Liver (tissue), 8 donors: ENCODE measurements at regions not wholly inside any gene's neighbourhood (a gene's known extent, or its start where the extent isn't known, plus 50 kb on each side); places are given as distances from the start of the nearest gene placed in this dataset.

ENCODE experiments used
- DNase-seq: peaks from one replicate; pipeline ENCODE4 v3.0.0-alpha.2; 2017; ENCODE audit warnings: low spot score
- H3K27ac ChIP-seq, 2 donors: one replicate each; pipeline ENCODE4 v1.7.0; 2013; ENCODE audit warnings: inconsistent platforms in 2 of 2, low read length in 2 of 2, control low read depth in 1 of 2, low read depth in 1 of 2, mild to moderate bottlenecking in 1 of 2
- H3K27me3 ChIP-seq, 4 donors: one replicate each; pipeline versions ENCODE4 v1.6.1 to v1.7.0; 2013; ENCODE audit warnings: low read length in 3 of 4, inconsistent platforms in 1 of 4, mild to moderate bottlenecking in 1 of 4, moderate library complexity in 1 of 4; ENCODE audit not compliant: control insufficient read depth in 4 of 4, insufficient read depth in 4 of 4
- H3K36me3 ChIP-seq, 4 donors: one replicate each; pipeline versions ENCODE4 v1.6.1 to v1.7.0; 2013; ENCODE audit warnings: low read length in 3 of 4, mild to moderate bottlenecking in 3 of 4, low read depth in 1 of 4, moderate library complexity in 1 of 4; ENCODE audit not compliant: control insufficient read depth in 4 of 4, insufficient read depth in 3 of 4
- H3K4me1 ChIP-seq, 4 donors: one replicate each; pipeline versions ENCODE4 v1.6.1 to v1.7.0; 2013; ENCODE audit warnings: low read length in 3 of 4, mild to moderate bottlenecking in 3 of 4, moderate library complexity in 1 of 4; ENCODE audit not compliant: control insufficient read depth in 4 of 4, insufficient read depth in 4 of 4
- H3K4me3 ChIP-seq, 3 donors: one replicate each; pipeline versions ENCODE4 v1.6.1 to v1.7.0; 2013; ENCODE audit warnings: low read length in 3 of 3, control low read depth in 1 of 3, low read depth in 1 of 3, mild to moderate bottlenecking in 1 of 3
- H3K9ac ChIP-seq, 2 donors: one replicate each; pipeline ENCODE4 v1.7.0; 2013; ENCODE audit warnings: low read length in 2 of 2, mild to moderate bottlenecking in 2 of 2, moderate library complexity in 2 of 2, control low read depth in 1 of 2, low read depth in 1 of 2
- H3K9me3 ChIP-seq, 4 donors: one replicate each; pipeline versions ENCODE4 v1.6.1 to v1.7.0; 2013; ENCODE audit warnings: low read length in 3 of 4; ENCODE audit not compliant: control insufficient read depth in 4 of 4
- EGR1 ChIP-seq, 2 donors: IDR thresholded peaks; 2 replicates each; pipeline ENCODE4 v1.6.1; 2016 to 2018; ENCODE audit warnings: antibody characterized with exemption in 2 of 2, low read depth in 2 of 2
- FOXA1 ChIP-seq: IDR thresholded peaks from 2 replicates; pipeline ENCODE4 v1.6.1; 2016; ENCODE audit warnings: antibody characterized with exemption
- GABPA ChIP-seq, 2 donors: IDR thresholded peaks in 1 of 2; conservative IDR thresholded peaks in 1 of 2; 2 replicates each; pipeline ENCODE4 v1.6.1; 2016; ENCODE audit warnings: antibody characterized with exemption in 2 of 2, mild to moderate bottlenecking in 1 of 2, moderate library complexity in 1 of 2
- HNF4A ChIP-seq, 2 donors: conservative IDR thresholded peaks; 2 replicates each; pipeline ENCODE4 v1.6.1; 2016; ENCODE audit warnings: antibody characterized with exemption in 2 of 2, mild to moderate bottlenecking in 2 of 2
- JUND ChIP-seq, 2 donors: IDR thresholded peaks; 2 replicates each; pipeline ENCODE4 v1.6.1; 2016; ENCODE audit warnings: antibody characterized with exemption in 2 of 2
- NR2F2 ChIP-seq: IDR thresholded peaks from 2 replicates; pipeline ENCODE4 v1.6.1; 2016; ENCODE audit warnings: antibody characterized with exemption
- RAD21 ChIP-seq, 2 donors: IDR thresholded peaks; 2 replicates each; pipeline ENCODE4 v1.6.1; 2016; ENCODE audit warnings: antibody characterized with exemption in 2 of 2, mild to moderate bottlenecking in 2 of 2
- RXRA ChIP-seq, 2 donors: IDR thresholded peaks; 2 replicates each; pipeline ENCODE4 v1.6.1; 2017 to 2018; ENCODE audit warnings: antibody characterized with exemption in 2 of 2, mild to moderate bottlenecking in 1 of 2
- SP1 ChIP-seq: IDR thresholded peaks from 2 replicates; pipeline ENCODE4 v1.6.1; 2018; ENCODE audit warnings: antibody characterized with exemption, mild to moderate bottlenecking
- TAF1 ChIP-seq: conservative IDR thresholded peaks from 2 replicates; pipeline ENCODE4 v1.6.1; 2016; ENCODE audit warnings: antibody characterized with exemption, mild to moderate bottlenecking
- WGBS: extraction: QIAGEN DNeasy Blood & Tissue Kit; methylation state at CpG from one replicate; pipeline ENCODE4 v1.1.7; 2013; 5-methylcytosine and 5-hydroxymethylcytosine counted together
- TF ChIP-seq, protein P1 (sequence below): IDR thresholded peaks from 2 replicates; pipeline ENCODE4 v1.6.1; 2016; ENCODE audit warnings: antibody characterized with exemption
- TF ChIP-seq, protein P2 (sequence below): IDR thresholded peaks from 2 replicates; pipeline ENCODE4 v1.6.1; 2016; ENCODE audit warnings: antibody characterized with exemption
- TF ChIP-seq, protein P3 (sequence below): fragments of 150-350 bp; IDR thresholded peaks from 2 replicates; pipeline ENCODE4 v1.5.1; 2017; ENCODE audit warnings: improper control_type of control experiment, low read depth, low read length; ENCODE audit not compliant: missing input control
- donor health status: healthy.
- donor health status: healthy.
- donor health status: healthy.
- donor health status: healthy.
- donor health status: healthy.

DNA sequence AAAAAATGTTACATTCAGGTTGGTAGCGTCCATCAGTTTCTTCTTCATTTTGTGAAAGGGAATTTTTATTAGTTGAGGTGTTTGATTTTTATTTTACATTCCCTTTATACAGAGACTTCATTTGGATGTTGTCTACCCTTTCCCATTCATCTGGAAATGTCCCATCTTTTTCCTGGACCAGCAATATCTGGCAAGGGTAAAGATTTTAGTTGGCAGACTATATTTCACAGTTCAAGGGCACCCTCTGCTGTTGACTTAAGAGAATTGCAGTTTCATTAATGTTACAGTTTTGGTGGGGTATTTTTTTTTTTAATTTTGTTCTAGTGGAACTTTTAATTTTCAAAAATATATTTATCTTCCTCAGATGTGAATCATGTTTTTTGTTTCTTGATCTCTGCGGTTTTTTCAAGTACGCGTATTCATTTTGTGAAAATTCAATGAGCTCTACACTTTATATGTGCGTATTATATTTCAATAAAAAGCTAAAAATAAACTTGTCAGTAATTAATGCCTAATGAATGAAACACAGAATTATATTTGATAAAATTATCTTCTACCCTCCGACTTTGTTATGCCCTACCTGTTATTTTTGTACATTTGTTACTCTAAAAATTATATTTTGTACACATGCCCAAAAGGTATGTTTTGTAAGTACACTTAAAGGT lies 97.9 kb upstream of the KLF14 start:
- no peaks in the 10 kb centered on the region for H3K27me3 ChIP-seq
- H3K4me1 ChIP-seq, result no peaks in the 10 kb centered on the region
- H3K4me3 ChIP-seq, result no peak overlapping the region
- no peak for DNase-seq
- H3K36me3 ChIP-seq, result no peaks in the 10 kb centered on the region
- 41% methylated on average over 6 of the region's 6 CpGs for WGBS
- no peak for TF ChIP-seq TAF1
- no peak for TF ChIP-seq NR2F2
- TF ChIP-seq, protein P1, sequence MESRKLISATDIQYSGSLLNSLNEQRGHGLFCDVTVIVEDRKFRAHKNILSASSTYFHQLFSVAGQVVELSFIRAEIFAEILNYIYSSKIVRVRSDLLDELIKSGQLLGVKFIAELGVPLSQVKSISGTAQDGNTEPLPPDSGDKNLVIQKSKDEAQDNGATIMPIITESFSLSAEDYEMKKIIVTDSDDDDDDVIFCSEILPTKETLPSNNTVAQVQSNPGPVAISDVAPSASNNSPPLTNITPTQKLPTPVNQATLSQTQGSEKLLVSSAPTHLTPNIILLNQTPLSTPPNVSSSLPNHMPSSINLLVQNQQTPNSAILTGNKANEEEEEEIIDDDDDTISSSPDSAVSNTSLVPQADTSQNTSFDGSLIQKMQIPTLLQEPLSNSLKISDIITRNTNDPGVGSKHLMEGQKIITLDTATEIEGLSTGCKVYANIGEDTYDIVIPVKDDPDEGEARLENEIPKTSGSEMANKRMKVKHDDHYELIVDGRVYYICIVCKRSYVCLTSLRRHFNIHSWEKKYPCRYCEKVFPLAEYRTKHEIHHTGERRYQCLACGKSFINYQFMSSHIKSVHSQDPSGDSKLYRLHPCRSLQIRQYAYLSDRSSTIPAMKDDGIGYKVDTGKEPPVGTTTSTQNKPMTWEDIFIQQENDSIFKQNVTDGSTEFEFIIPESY, result no peak
- no peak for TF ChIP-seq EGR1 (IDR thresholded peaks at IDR 0.05; ENCODE audit: low read depth in 2 of 2)
- peak; percentile 81 to 86 for TF ChIP-seq RAD21 (IDR thresholded peaks at IDR 0.05)
- TF ChIP-seq, protein P2, sequence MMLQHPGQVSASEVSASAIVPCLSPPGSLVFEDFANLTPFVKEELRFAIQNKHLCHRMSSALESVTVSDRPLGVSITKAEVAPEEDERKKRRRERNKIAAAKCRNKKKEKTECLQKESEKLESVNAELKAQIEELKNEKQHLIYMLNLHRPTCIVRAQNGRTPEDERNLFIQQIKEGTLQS, result no peak
- TF ChIP-seq, protein P3, sequence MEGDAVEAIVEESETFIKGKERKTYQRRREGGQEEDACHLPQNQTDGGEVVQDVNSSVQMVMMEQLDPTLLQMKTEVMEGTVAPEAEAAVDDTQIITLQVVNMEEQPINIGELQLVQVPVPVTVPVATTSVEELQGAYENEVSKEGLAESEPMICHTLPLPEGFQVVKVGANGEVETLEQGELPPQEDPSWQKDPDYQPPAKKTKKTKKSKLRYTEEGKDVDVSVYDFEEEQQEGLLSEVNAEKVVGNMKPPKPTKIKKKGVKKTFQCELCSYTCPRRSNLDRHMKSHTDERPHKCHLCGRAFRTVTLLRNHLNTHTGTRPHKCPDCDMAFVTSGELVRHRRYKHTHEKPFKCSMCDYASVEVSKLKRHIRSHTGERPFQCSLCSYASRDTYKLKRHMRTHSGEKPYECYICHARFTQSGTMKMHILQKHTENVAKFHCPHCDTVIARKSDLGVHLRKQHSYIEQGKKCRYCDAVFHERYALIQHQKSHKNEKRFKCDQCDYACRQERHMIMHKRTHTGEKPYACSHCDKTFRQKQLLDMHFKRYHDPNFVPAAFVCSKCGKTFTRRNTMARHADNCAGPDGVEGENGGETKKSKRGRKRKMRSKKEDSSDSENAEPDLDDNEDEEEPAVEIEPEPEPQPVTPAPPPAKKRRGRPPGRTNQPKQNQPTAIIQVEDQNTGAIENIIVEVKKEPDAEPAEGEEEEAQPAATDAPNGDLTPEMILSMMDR, result peak; percentile 73
- TF ChIP-seq HNF4A (conservative IDR thresholded peaks at IDR 0.05), result no peak
- H3K27ac ChIP-seq, result no peak overlapping the region
- H3K9ac ChIP-seq, result no peak overlapping the region
- H3K9me3 ChIP-seq, result peaks cover 0 to 1% (median under 1%) of the 10 kb centered on the region in 4 donors

DNA sequence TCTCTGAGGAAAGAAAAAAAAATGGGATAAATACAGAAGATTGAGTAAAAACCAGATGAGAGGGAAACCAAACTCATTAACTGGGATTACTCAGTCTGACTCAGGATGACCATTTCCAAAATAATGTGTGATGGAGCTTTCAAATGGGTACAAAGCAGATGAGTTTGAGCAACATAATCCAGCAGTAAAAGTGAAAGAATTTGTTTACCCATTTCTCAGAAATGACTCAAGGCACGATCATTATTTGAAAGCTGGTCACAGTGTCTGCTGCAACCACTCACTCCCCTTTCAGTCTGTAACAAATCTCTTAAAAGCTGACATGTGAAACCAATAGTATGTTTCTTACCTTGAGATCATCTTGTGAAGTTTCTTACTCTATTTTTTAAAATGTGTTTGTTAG lies 104.7 kb upstream of the KLF14 start:
- DNase-seq, result no peak
- Histone ChIP-seq H3K9me3 (no peaks in the 10 kb centered on the region), H3K27me3 (no peaks in the 10 kb centered on the region), H3K36me3 (no peaks in the 10 kb centered on the region), H3K4me1 (no peaks in the 10 kb centered on the region), H3K9ac (no peak overlapping the region), H3K27ac (no peak overlapping the region), H3K4me3 (no peak overlapping the region)
- TF ChIP-seq, protein P3, result no peak
- no peak for TF ChIP-seq SP1
- no peak for TF ChIP-seq FOXA1
- no peak for TF ChIP-seq RAD21 (IDR thresholded peaks at IDR 0.05)
- no peak for TF ChIP-seq TAF1
- TF ChIP-seq EGR1 (IDR thresholded peaks at IDR 0.05; ENCODE audit: low read depth in 2 of 2), result no peak
- no peak for TF ChIP-seq JUND (IDR thresholded peaks at IDR 0.05)
- TF ChIP-seq GABPA (IDR thresholded peaks at IDR 0.05 in 1 of 2, conservative IDR thresholded peaks at IDR 0.05 in 1 of 2), result no peak
- TF ChIP-seq RXRA (IDR thresholded peaks at IDR 0.05), result no peak
- WGBS, result 74% methylated on average over 1 of the region's 1 CpG
